ENCODE measurements at regions not wholly inside any gene's neighbourhood (a gene's known extent, or its start where the extent isn't known, plus 50 kb on each side); places are given as distances from the start of the nearest gene placed in this dataset.
A peak's percentile ranks its signal among the peaks of the same experiment; 100 is the strongest.

GRCh38 chr2:13227578-13227977 is 510.8 kb downstream of the TRIB2 start:
- Mint-ChIP-seq H3K27ac (no peak overlapping the region), H3K4me3 (no peak overlapping the region), H3K27me3 (ENCODE audit: low read depth) (no peaks in the 10 kb centered on the region), H3K9me3 (no peaks in the 10 kb centered on the region), H3K36me3 (no peaks in the 10 kb centered on the region), H3K4me1 (peaks cover 8% of the 10 kb centered on the region)
- DNase-seq (ENCODE audit: low spot score), result no peak
- POLR2A ChIA-PET, result interaction anchor here (0.6 kb wide), 1 partner anchor 348 kb away, joined by 4 read pairs; no protein-coding TSS in a partner anchor
- no peak for TF ChIP-seq ERG (CRISPR knock-in tag; IDR thresholded peaks at IDR 0.05)
- TF ChIP-seq NR1H2 (CRISPR knock-in tag; IDR thresholded peaks at IDR 0.05), result no peak
- ATAC-seq, result peak; percentile 61
- CTCF ChIA-PET, result no interaction called here

DNA sequence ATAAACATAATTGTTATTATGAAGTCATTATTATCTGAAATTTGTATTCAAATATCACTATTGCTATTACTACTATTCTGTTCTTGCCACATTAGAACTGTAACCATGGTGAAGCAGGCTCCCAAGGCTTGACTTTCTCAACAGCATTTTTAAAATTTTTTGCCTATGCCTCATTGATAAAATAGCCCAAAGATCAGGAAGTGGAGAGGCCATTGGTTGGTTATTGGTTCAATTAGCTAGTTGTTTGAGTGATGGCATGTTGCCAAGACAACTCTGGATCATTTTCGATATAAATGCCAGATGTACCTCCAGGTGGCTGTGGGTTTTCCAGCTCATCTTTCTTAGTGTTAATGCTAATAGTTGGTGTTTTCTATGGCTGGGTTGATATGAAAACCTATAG is 513.5 kb downstream of the TRIB2 start:
- Mint-ChIP-seq H3K27me3 (ENCODE audit: low read depth) (no peaks in the 10 kb centered on the region), H3K4me3 (no peak overlapping the region), H3K27ac (no peak overlapping the region), H3K36me3 (no peaks in the 10 kb centered on the region), H3K4me1 (peaks cover 3% of the 10 kb centered on the region), H3K9me3 (no peaks in the 10 kb centered on the region)
- ATAC-seq, result no peak
- DNase-seq (ENCODE audit: low spot score), result no peak
- CTCF ChIA-PET, result no interaction called here
- no peak for TF ChIP-seq ZBTB43 (CRISPR knock-in tag; IDR thresholded peaks at IDR 0.05)
- POLR2A ChIA-PET, result no interaction called here

DNA sequence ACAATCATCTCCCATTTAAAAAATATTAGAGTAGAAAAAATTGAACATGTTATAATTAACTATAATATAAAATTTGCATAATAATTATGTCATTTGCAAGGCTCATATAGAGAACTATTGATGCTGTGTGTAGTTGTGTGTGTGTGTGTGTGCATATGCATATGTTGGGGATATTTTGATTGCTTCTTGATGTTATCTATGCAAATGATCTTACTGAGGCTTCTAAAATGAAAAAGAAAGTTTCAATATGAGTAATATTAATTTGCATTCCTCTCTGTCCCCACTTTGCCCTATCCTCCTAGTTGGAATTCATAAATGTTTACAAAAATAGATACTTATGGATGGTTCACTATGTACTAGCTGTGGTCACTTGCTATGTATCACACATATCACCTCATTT is 523.3 kb downstream of the TRIB2 start:
- POLR2A ChIA-PET, result no interaction called here
- no peaks in the 10 kb centered on the region for H3K36me3 Mint-ChIP-seq

More for the DNA sequence above, 523.3 kb downstream of the TRIB2 start:
- Mint-ChIP-seq H3K27ac (no peak overlapping the region), H3K9me3 (peaks cover 6% of the 10 kb centered on the region; the same call in 1 of the 2 replicates), H3K4me3 (no peak overlapping the region), H3K27me3 (ENCODE audit: low read depth) (no peaks in the 10 kb centered on the region), H3K4me1 (no peaks in the 10 kb centered on the region)
- ATAC-seq (no peak), DNase-seq (ENCODE audit: low spot score) (no peak)
- TF ChIP-seq ERG (CRISPR knock-in tag; IDR thresholded peaks at IDR 0.05) (no peak), TCF7 (CRISPR knock-in tag; IDR thresholded peaks at IDR 0.05; ENCODE audit: low read depth) (no peak), SP1 (CRISPR knock-in tag; conservative IDR thresholded peaks at IDR 0.05) (no peak), HMGA2 (CRISPR knock-in tag; IDR thresholded peaks at IDR 0.05) (no peak), MYBL2 (CRISPR knock-in tag; IDR thresholded peaks at IDR 0.05) (no peak), ZNF512 (CRISPR knock-in tag; IDR thresholded peaks at IDR 0.05; ENCODE audit: borderline replicate concordance) (no peak), RELA (CRISPR knock-in tag; IDR thresholded peaks at IDR 0.05; ENCODE audit: borderline replicate concordance) (no peak), USF2 (CRISPR knock-in tag; IDR thresholded peaks at IDR 0.05) (no peak), CTCF (IDR thresholded peaks at IDR 0.05) (no peak)
- TF ChIP-seq, protein P1, sequence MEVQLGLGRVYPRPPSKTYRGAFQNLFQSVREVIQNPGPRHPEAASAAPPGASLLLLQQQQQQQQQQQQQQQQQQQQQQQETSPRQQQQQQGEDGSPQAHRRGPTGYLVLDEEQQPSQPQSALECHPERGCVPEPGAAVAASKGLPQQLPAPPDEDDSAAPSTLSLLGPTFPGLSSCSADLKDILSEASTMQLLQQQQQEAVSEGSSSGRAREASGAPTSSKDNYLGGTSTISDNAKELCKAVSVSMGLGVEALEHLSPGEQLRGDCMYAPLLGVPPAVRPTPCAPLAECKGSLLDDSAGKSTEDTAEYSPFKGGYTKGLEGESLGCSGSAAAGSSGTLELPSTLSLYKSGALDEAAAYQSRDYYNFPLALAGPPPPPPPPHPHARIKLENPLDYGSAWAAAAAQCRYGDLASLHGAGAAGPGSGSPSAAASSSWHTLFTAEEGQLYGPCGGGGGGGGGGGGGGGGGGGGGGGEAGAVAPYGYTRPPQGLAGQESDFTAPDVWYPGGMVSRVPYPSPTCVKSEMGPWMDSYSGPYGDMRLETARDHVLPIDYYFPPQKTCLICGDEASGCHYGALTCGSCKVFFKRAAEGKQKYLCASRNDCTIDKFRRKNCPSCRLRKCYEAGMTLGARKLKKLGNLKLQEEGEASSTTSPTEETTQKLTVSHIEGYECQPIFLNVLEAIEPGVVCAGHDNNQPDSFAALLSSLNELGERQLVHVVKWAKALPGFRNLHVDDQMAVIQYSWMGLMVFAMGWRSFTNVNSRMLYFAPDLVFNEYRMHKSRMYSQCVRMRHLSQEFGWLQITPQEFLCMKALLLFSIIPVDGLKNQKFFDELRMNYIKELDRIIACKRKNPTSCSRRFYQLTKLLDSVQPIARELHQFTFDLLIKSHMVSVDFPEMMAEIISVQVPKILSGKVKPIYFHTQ (CRISPR knock-in tag; IDR thresholded peaks at IDR 0.05), result no peak
- TF ChIP-seq, protein P2, sequence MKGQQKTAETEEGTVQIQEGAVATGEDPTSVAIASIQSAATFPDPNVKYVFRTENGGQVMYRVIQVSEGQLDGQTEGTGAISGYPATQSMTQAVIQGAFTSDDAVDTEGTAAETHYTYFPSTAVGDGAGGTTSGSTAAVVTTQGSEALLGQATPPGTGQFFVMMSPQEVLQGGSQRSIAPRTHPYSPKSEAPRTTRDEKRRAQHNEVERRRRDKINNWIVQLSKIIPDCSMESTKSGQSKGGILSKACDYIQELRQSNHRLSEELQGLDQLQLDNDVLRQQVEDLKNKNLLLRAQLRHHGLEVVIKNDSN (CRISPR knock-in tag; IDR thresholded peaks at IDR 0.05), result no peak
- TF ChIP-seq, protein P3, sequence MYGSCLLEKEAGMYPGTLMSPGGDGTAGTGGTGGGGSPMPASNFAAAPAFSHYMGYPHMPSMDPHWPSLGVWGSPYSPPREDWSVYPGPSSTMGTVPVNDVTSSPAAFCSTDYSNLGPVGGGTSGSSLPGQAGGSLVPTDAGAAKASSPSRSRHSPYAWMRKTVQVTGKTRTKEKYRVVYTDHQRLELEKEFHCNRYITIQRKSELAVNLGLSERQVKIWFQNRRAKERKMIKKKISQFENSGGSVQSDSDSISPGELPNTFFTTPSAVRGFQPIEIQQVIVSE (CRISPR knock-in tag; IDR thresholded peaks at IDR 0.05; ENCODE audit: borderline replicate concordance), result no peak
- CTCF ChIA-PET, result no interaction called here

Measured in WTC11 (cell line).